ENCODE measurements at regions not wholly inside any gene's neighbourhood (a gene's known extent, or its start where the extent isn't known, plus 50 kb on each side); places are given as distances from the start of the nearest gene placed in this dataset.

GRCh38 chr13:79691826-79692225, 210.9 kb downstream of the NDFIP2 start:
- no peak for DNase-seq

- DNase-seq: no peak
Observed at GRCh38 chr13:79688741-79689140, 207.8 kb downstream of the NDFIP2 start.

GRCh38 chr13:79686441-79686840, 205.5 kb downstream of the NDFIP2 start:
- DNase-seq: no peak

GRCh38 chr13:79684371-79684770, 203.4 kb downstream of the NDFIP2 start:
- DNase-seq: no peak

GRCh38 chr13:79682164-79682563, 201.2 kb downstream of the NDFIP2 start:
- DNase-seq: no peak

GRCh38 chr13:79681069-79681468, 200.1 kb downstream of the NDFIP2 start:
- DNase-seq: no peak

GRCh38 chr13:79680485-79680884, 199.5 kb downstream of the NDFIP2 start:
- DNase-seq: no peak

GRCh38 chr13:79679334-79679733, 198.4 kb downstream of the NDFIP2 start:
- DNase-seq: no peak

- DNase-seq: no peak
Observed at GRCh38 chr13:79678100-79678499, 197.1 kb downstream of the NDFIP2 start.

GRCh38 chr13:79675931-79676660, 195.1 kb downstream of the NDFIP2 start:
- DNase-seq: no peak

- DNase-seq: no peak
Observed at GRCh38 chr13:79674765-79675515, 194.0 kb downstream of the NDFIP2 start.

- no peak for DNase-seq
Observed at GRCh38 chr13:79673993-79674377, 193.0 kb downstream of the NDFIP2 start.

- no peak for DNase-seq
Observed at GRCh38 chr13:79673310-79673992, 192.5 kb downstream of the NDFIP2 start.

GRCh38 chr13:79671420-79671819, 190.5 kb downstream of the NDFIP2 start:
- DNase-seq: no peak

GRCh38 chr13:79668201-79668752, 187.3 kb downstream of the NDFIP2 start:
- DNase-seq: no peak

GRCh38 chr13:79667771-79668170, 186.8 kb downstream of the NDFIP2 start:
- DNase-seq: no peak

GRCh38 chr13:79663977-79664636, 183.2 kb downstream of the NDFIP2 start:
- no peak for DNase-seq

GRCh38 chr13:79663435-79663834, 182.5 kb downstream of the NDFIP2 start:
- no peak for DNase-seq

GRCh38 chr13:79662882-79663281, 181.9 kb downstream of the NDFIP2 start:
- no peak for DNase-seq

GRCh38 chr13:79660361-79660760, 179.4 kb downstream of the NDFIP2 start:
- DNase-seq: no peak

- DNase-seq: peak; percentile 93
Observed at GRCh38 chr13:79659121-79659521, 178.2 kb downstream of the NDFIP2 start.

GRCh38 chr13:79658333-79658975, 177.5 kb downstream of the NDFIP2 start:
- DNase-seq: no peak
